B cell (primary cell): ENCODE measurements at regions not wholly inside any gene's neighbourhood (a gene's known extent, or its start where the extent isn't known, plus 50 kb on each side); places are given as distances from the start of the nearest gene placed in this dataset.

Experiments
- ATAC-seq: fragments of 200-7000 bp; cut with Tn5 transposase; one replicate; pipeline ENCODE4 v1.10.0; 2021; ENCODE audit warnings: low read depth, mild to moderate bottlenecking, moderate number of reproducible peaks, moderate library complexity
- CTCF ChIA-PET: fragments of 350-600 bp; sonication (Branson Sonifier 250); formaldehyde crosslinking; loops from one replicate; lab custom pipeline; 2021; ENCODE audit warnings: antibody characterized with exemption, inconsistent platforms; lab: Charles Lee
- POLR2A ChIA-PET: fragments of 350-600 bp; sonication (Branson Sonifier 250); formaldehyde crosslinking; loops from one replicate; lab custom pipeline; 2021; ENCODE audit warnings: antibody characterized with exemption; lab: Charles Lee
- DNase-seq: peaks from one replicate; pipeline ENCODE4 v3.0.0; 2013
- H2AFZ ChIP-seq: 2 replicates; pipeline ENCODE4 v1.6.1; 2012; ENCODE audit warnings: mild to moderate bottlenecking, low read depth, low read length; ENCODE audit not compliant: insufficient read depth, poor library complexity, severe bottlenecking
- H3K27ac ChIP-seq, 2 donors: 1 replicate in 1 of 2; 2 replicates in 1 of 2; pipeline ENCODE4 v1.5.1; 2012 to 2013; ENCODE audit warnings: low read length in 2 of 2, mild to moderate bottlenecking in 2 of 2, moderate library complexity in 1 of 2
- H3K27me3 ChIP-seq, 4 experiments: fragments of 200-600 bp in 1 of 4; sonication (generic) in 1 of 4; replicated peaks in 1 of 4; 1 replicate in 2 of 4; 2 replicates in 2 of 4; pipeline versions ENCODE4 v1.6.1 to v1.7.0; 2013 to 2016; ENCODE audit warnings: low read length in 3 of 4, mild to moderate bottlenecking in 2 of 4, mixed read lengths in 1 of 4, moderate library complexity in 1 of 4; ENCODE audit not compliant: insufficient read depth in 4 of 4, control insufficient read depth in 3 of 4; ENCODE audit errors: control extremely low read depth in 1 of 4
- H3K36me3 ChIP-seq, 2 experiments: replicated peaks in 1 of 2; 1 replicate in 1 of 2; 2 replicates in 1 of 2; pipeline versions ENCODE4 v1.6.1 to v1.7.1; 2013; ENCODE audit warnings: low read length in 1 of 2; ENCODE audit not compliant: insufficient read depth in 2 of 2, control insufficient read depth in 1 of 2; ENCODE audit errors: control extremely low read depth in 1 of 2, extremely low read depth in 1 of 2
- H3K4me1 ChIP-seq, 2 donors: fragments of 200-600 bp in 1 of 2; sonication (generic) in 1 of 2; 1 replicate in 1 of 2; 2 replicates in 1 of 2; pipeline versions ENCODE4 v1.5.1 to v1.6.1; 2013 to 2017; ENCODE audit warnings: low read length in 2 of 2; ENCODE audit not compliant: control insufficient read depth in 2 of 2, insufficient read depth in 2 of 2
- H3K4me2 ChIP-seq: replicated peaks from 2 replicates; pipeline ENCODE3; 2012; ENCODE audit warnings: mild to moderate bottlenecking, low read depth, low read length; ENCODE audit not compliant: poor library complexity, severe bottlenecking
- H3K4me3 ChIP-seq, 5 experiments: fragments of 200-600 bp in 1 of 5; sonication (generic) in 1 of 5; 1 replicate in 3 of 5; 2 replicates in 2 of 5; pipeline versions ENCODE4 v1.5.1 to v1.7.0; 2011 to 2016; ENCODE audit warnings: low read length in 4 of 5, mild to moderate bottlenecking in 4 of 5, low read depth in 2 of 5, control low read depth in 1 of 5, moderate library complexity in 1 of 5; ENCODE audit not compliant: insufficient read depth in 1 of 5; ENCODE audit errors: control extremely low read depth in 1 of 5, extremely low read depth in 1 of 5
- H3K79me2 ChIP-seq: fragments of 200-600 bp; sonication (generic); one replicate; pipeline ENCODE4 v1.6.0; 2016; ENCODE audit warnings: low read length; ENCODE audit not compliant: control insufficient read depth, insufficient read depth
- H3K9ac ChIP-seq: fragments of 200-600 bp; sonication (generic); 2 replicates; pipeline ENCODE4 v1.6.1; 2017; ENCODE audit warnings: mild to moderate bottlenecking, low read length, moderate library complexity
- H3K9me3 ChIP-seq, 3 donors: one replicate each; pipeline versions ENCODE4 v1.6.1 to v1.7.1; 2013; ENCODE audit warnings: low read length in 2 of 3; ENCODE audit not compliant: control insufficient read depth in 2 of 3, insufficient read depth in 1 of 3; ENCODE audit errors: control extremely low read depth in 1 of 3
- H4K20me1 ChIP-seq: 2 replicates; pipeline ENCODE4 v1.6.0; 2012; ENCODE audit warnings: mild to moderate bottlenecking, low read length; ENCODE audit not compliant: insufficient read depth, control insufficient read depth, poor library complexity, severe bottlenecking
- H3K27ac Mint-ChIP-seq: one replicate; pipeline ENCODE4 v1.8.0; 2021; ENCODE audit warnings: mixed read lengths
- H3K27me3 Mint-ChIP-seq: one replicate; pipeline ENCODE4 v1.8.0; 2021; ENCODE audit warnings: mixed read lengths
- H3K4me1 Mint-ChIP-seq: one replicate; pipeline ENCODE4 v1.8.0; 2021; ENCODE audit warnings: mixed read lengths
- H3K4me3 Mint-ChIP-seq: one replicate; pipeline ENCODE4 v1.8.0; 2021; ENCODE audit warnings: mixed read lengths
- H3K9me3 Mint-ChIP-seq: one replicate; pipeline ENCODE4 v1.8.0; 2022; ENCODE audit warnings: mixed read lengths; ENCODE audit not compliant: insufficient read depth
- EZH2 ChIP-seq: IDR thresholded peaks from 2 replicates; pipeline ENCODE4 v1.6.1; 2012; ENCODE audit warnings: borderline replicate concordance, low read depth, mild to moderate bottlenecking, moderate library complexity, low read length; ENCODE audit not compliant: insufficient read depth, poor library complexity, severe bottlenecking
- WGBS: methylation state at CpG from one replicate; pipeline ENCODE4 v1.1.5; 2013; ENCODE audit warnings: missing lambda C conversion rate; ENCODE audit not compliant: insufficient coverage; 5-methylcytosine and 5-hydroxymethylcytosine counted together
- intact Hi-C: fragments of 100-400 bp; cut with micrococcal nuclease; formaldehyde crosslinking; loops from one replicate; pipeline ENCODE4 v1.10.0; 2022
- TF ChIP-seq, protein P1 (sequence below): fragments of 200-600 bp; IDR thresholded peaks from one replicate; pipeline ENCODE4 v1.8.0; 2022; ENCODE audit warnings: antibody characterized with exemption, mild to moderate bottlenecking

DNA sequence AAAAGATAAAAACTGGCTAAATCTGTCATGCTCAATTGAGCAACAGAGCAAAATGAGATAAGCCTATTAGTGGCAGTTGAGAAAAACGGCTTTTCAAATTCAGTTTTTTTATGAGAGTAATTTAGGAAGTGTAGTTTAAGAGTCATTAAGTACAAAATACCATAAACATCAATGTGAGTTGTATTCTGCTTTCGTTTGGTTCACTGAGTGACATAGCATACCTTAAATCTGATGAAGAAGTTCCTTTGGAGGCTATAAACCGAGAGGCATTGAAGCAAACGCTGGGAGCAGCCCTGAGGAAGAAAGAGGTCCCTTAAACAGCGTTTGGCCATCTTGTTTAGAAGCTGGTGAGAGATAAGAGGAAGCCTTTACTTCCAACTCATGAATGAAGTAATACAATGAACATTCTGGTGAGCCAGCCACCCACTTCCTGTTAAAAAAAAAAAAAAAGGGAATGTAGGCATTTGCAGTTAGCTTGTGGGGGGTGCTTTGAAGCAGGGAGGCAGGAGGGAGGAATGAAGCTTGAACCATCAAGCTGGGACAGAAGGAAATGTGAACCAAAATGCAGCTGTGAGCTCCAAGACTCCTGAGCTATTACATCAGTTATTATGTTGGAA is 132.3 kb downstream of the ZNF330 start:
- CTCF ChIA-PET, result no interaction called here
- no peak for DNase-seq
- POLR2A ChIA-PET, result no interaction called here
- H3K9me3 ChIP-seq, result no peaks in the 10 kb centered on the region
- H3K79me2 ChIP-seq, result no peaks in the 10 kb centered on the region
- intact Hi-C loops, result no loop called here
- H3K36me3 ChIP-seq, result no peaks in the 10 kb centered on the region
- peaks cover 0 to 6% of the 10 kb centered on the region in 2 donors for H3K4me1 ChIP-seq
- H3K4me2 ChIP-seq, result no peak overlapping the region
- Mint-ChIP-seq H3K4me1 (peaks cover 10% of the 10 kb centered on the region), H3K9me3 (no peaks in the 10 kb centered on the region), H3K27me3 (no peaks in the 10 kb centered on the region), H3K4me3 (no peak overlapping the region), H3K27ac (no peak overlapping the region)
- ATAC-seq, result no peak
- TF ChIP-seq, protein P1, sequence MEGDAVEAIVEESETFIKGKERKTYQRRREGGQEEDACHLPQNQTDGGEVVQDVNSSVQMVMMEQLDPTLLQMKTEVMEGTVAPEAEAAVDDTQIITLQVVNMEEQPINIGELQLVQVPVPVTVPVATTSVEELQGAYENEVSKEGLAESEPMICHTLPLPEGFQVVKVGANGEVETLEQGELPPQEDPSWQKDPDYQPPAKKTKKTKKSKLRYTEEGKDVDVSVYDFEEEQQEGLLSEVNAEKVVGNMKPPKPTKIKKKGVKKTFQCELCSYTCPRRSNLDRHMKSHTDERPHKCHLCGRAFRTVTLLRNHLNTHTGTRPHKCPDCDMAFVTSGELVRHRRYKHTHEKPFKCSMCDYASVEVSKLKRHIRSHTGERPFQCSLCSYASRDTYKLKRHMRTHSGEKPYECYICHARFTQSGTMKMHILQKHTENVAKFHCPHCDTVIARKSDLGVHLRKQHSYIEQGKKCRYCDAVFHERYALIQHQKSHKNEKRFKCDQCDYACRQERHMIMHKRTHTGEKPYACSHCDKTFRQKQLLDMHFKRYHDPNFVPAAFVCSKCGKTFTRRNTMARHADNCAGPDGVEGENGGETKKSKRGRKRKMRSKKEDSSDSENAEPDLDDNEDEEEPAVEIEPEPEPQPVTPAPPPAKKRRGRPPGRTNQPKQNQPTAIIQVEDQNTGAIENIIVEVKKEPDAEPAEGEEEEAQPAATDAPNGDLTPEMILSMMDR, result no peak
- TF ChIP-seq EZH2, result no peak
- no peaks in the 10 kb centered on the region for H4K20me1 ChIP-seq
- WGBS, result 0% methylated on average over 2 of the region's 5 CpGs
- no peak overlapping the region for H3K9ac ChIP-seq
- no peak overlapping the region for H3K27ac ChIP-seq
- peak overlapping the region; percentile 27 for H2AFZ ChIP-seq
- no peak overlapping the region for H3K4me3 ChIP-seq
- no peaks in the 10 kb centered on the region for H3K27me3 ChIP-seq

DNA sequence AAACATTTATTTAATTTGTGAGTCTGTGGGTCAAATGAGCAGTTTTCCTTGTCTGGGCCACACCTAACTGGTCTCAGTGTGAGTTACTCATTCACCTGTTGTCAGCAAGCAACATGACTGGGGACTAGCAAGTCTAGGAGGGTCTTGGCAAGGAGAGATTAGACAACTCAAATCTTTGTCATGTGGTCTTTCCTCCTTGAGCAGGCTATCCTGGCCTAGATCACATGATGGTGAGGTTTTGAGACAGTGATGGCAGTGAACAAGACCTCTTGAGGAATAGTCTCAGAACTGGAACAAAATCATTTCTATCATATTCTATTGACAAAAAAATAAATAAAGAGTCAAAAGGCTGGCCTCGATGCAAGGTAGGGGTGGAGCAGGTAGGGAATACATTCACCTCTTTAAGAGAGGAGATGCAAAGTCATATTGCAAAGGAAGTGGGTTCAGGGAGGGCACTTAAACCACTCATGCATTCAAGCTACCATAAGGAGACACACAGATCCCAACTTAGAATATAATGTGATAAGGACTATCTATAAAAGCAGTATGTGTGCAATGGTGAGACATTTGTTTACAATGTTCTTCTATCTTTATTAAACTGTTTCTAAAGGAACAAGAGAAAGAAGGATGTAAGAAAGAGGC is 135.7 kb downstream of the ZNF330 start:
- H3K4me3 Mint-ChIP-seq, result no peak overlapping the region
- Histone ChIP-seq H3K9me3 (no peaks in the 10 kb centered on the region), H3K4me2 (no peak overlapping the region), H3K79me2 (no peaks in the 10 kb centered on the region), H3K9ac (no peak overlapping the region), H3K36me3 (no peaks in the 10 kb centered on the region), H3K4me1 (no peaks in the 10 kb centered on the region), H3K27me3 (no peaks in the 10 kb centered on the region), H3K27ac (no peak overlapping the region), H3K4me3 (no peak overlapping the region), H4K20me1 (no peaks in the 10 kb centered on the region), H2AFZ (no peak overlapping the region)
- DNase-seq (no peak), ATAC-seq (no peak)
- ChIA-PET POLR2A (no interaction called here), CTCF (interaction anchor here (0.7 kb wide), 1 partner anchor 558 kb away, joined by 3 read pairs; no protein-coding TSS in a partner anchor)
- no peak overlapping the region for H3K27ac Mint-ChIP-seq
- WGBS, result no CpG with 5 or more reads among the region's 1 CpG
- H3K9me3 Mint-ChIP-seq, result peaks cover 9% of the 10 kb centered on the region
- H3K27me3 Mint-ChIP-seq, result no peaks in the 10 kb centered on the region
- intact Hi-C loops, result no loop called here
- H3K4me1 Mint-ChIP-seq, result no peaks in the 10 kb centered on the region
- TF ChIP-seq, protein P1, result no peak
- no peak for TF ChIP-seq EZH2
